HG02610 (cell line): ENCODE measurements at regions not wholly inside any gene's neighbourhood (a gene's known extent, or its start where the extent isn't known, plus 50 kb on each side); places are given as distances from the start of the nearest gene placed in this dataset.

Experiments used
- ATAC-seq: cut with Tn5 transposase; IDR thresholded peaks from one replicate; pipeline ENCODE4 v1.9.1; 2021; ENCODE audit warnings: mild to moderate bottlenecking, moderate library complexity; ENCODE audit not compliant: unreplicated experiment

- no peak for ATAC-seq
Measured at GRCh38 chr10:27451054-27451453, 53.0 kb upstream of the RAB18 start.

- ATAC-seq: no peak
Measured at GRCh38 chr10:27450225-27450624, 53.9 kb upstream of the RAB18 start.

GRCh38 chr10:27449571-27449970, 54.5 kb upstream of the RAB18 start:
- ATAC-seq: no peak

- ATAC-seq: no peak
Measured at GRCh38 chr10:27448921-27449320, 55.2 kb upstream of the RAB18 start.

GRCh38 chr10:27447540-27447939, 56.6 kb upstream of the RAB18 start:
- ATAC-seq: no peak

- no peak for ATAC-seq
Measured at GRCh38 chr10:27446091-27446918, 57.8 kb upstream of the RAB18 start.

GRCh38 chr10:27445070-27445469, 59.0 kb upstream of the RAB18 start:
- ATAC-seq: no peak

- ATAC-seq: no peak
Measured at GRCh38 chr10:27440478-27440877, 63.6 kb upstream of the RAB18 start.

- ATAC-seq: no peak
Measured at GRCh38 chr10:27440021-27440420, 64.1 kb upstream of the RAB18 start.

GRCh38 chr10:27439101-27439500, 65.0 kb upstream of the RAB18 start:
- no peak for ATAC-seq

GRCh38 chr10:27437775-27438174, 66.3 kb upstream of the RAB18 start:
- no peak for ATAC-seq

- no peak for ATAC-seq
Measured at GRCh38 chr10:27436710-27437109, 67.4 kb upstream of the RAB18 start.

GRCh38 chr10:27433976-27434375, 70.1 kb upstream of the RAB18 start:
- no peak for ATAC-seq

GRCh38 chr10:27426948-27427467, 77.1 kb upstream of the RAB18 start:
- no peak for ATAC-seq

GRCh38 chr10:27413831-27414348, 90.2 kb upstream of the RAB18 start:
- no peak for ATAC-seq

GRCh38 chr10:27413387-27413786, 90.7 kb upstream of the RAB18 start:
- no peak for ATAC-seq

GRCh38 chr10:27410153-27410552, 94.0 kb upstream of the RAB18 start:
- ATAC-seq: no peak

- no peak for ATAC-seq
Measured at GRCh38 chr10:27407271-27407670, 96.8 kb upstream of the RAB18 start.

GRCh38 chr10:27399871-27400270, 104.2 kb upstream of the RAB18 start:
- ATAC-seq: no peak

GRCh38 chr10:27393961-27394360, 110.1 kb upstream of the RAB18 start:
- ATAC-seq: no peak

- ATAC-seq: no peak
Measured at GRCh38 chr10:27392606-27393005, 111.5 kb upstream of the RAB18 start.

GRCh38 chr10:27391916-27392315, 112.2 kb upstream of the RAB18 start:
- ATAC-seq: no peak
